ENCODE measurements at regions not wholly inside any gene's neighbourhood (a gene's known extent, or its start where the extent isn't known, plus 50 kb on each side); places are given as distances from the start of the nearest gene placed in this dataset.

GRCh38 chr18:24761765-24762164 lies 301.3 kb downstream of the HRH4 start:
- Mint-ChIP-seq H3K9me3 (peaks cover 31% of the 10 kb centered on the region), H3K27me3 (ENCODE audit: insufficient read depth) (peaks cover under 1% of the 10 kb centered on the region; the same call in 1 of the 2 replicates), H3K4me1 (ENCODE audit: low read depth) (no peaks in the 10 kb centered on the region), H3K4me3 (no peak overlapping the region), H3K36me3 (ENCODE audit: low read depth) (no peaks in the 10 kb centered on the region), H3K27ac (no peak overlapping the region)
- no peak for TF ChIP-seq CTCF (IDR thresholded peaks at IDR 0.05)
- no peak for DNase-seq

- Mint-ChIP-seq H3K36me3 (ENCODE audit: low read depth) (no peaks in the 10 kb centered on the region), H3K27ac (no peak overlapping the region), H3K4me3 (no peak overlapping the region), H3K27me3 (ENCODE audit: insufficient read depth) (peaks cover 3% of the 10 kb centered on the region; the same call in 1 of the 2 replicates), H3K4me1 (ENCODE audit: low read depth) (no peaks in the 10 kb centered on the region), H3K9me3 (peaks cover 38% of the 10 kb centered on the region)
- DNase-seq = no peak
- TF ChIP-seq CTCF (IDR thresholded peaks at IDR 0.05) = no peak
These were observed 302.1 kb downstream of the HRH4 start for GRCh38 chr18:24762511-24762910.

GRCh38 chr18:24763765-24764513 lies 303.5 kb downstream of the HRH4 start:
- Mint-ChIP-seq H3K27me3 (ENCODE audit: insufficient read depth) (peaks cover 3% of the 10 kb centered on the region; the same call in 1 of the 2 replicates), H3K4me1 (ENCODE audit: low read depth) (no peaks in the 10 kb centered on the region), H3K9me3 (peaks cover 39% of the 10 kb centered on the region), H3K27ac (no peak overlapping the region), H3K4me3 (no peak overlapping the region), H3K36me3 (ENCODE audit: low read depth) (no peaks in the 10 kb centered on the region)
- DNase-seq = no peak
- TF ChIP-seq CTCF (IDR thresholded peaks at IDR 0.05) = no peak

GRCh38 chr18:24764766-24765165 lies 304.3 kb downstream of the HRH4 start:
- H3K4me1 Mint-ChIP-seq (ENCODE audit: low read depth) = no peaks in the 10 kb centered on the region
- no peak overlapping the region for H3K27ac Mint-ChIP-seq
- H3K9me3 Mint-ChIP-seq = peaks cover 41% of the 10 kb centered on the region
- no peak overlapping the region for H3K4me3 Mint-ChIP-seq
- no peaks in the 10 kb centered on the region for H3K36me3 Mint-ChIP-seq (ENCODE audit: low read depth)
- no peak for DNase-seq
- TF ChIP-seq CTCF (IDR thresholded peaks at IDR 0.05) = no peak
- H3K27me3 Mint-ChIP-seq (ENCODE audit: insufficient read depth) = peaks cover 3% of the 10 kb centered on the region; the same call in 1 of the 2 replicates

GRCh38 chr18:24766376-24766775 lies 305.9 kb downstream of the HRH4 start:
- Mint-ChIP-seq H3K27me3 (ENCODE audit: insufficient read depth) (peaks cover 3% of the 10 kb centered on the region; the same call in 1 of the 2 replicates), H3K4me1 (ENCODE audit: low read depth) (no peaks in the 10 kb centered on the region), H3K36me3 (ENCODE audit: low read depth) (peaks cover 7% of the 10 kb centered on the region; the same call in 1 of the 2 replicates), H3K9me3 (peaks cover 45% of the 10 kb centered on the region), H3K27ac (no peak overlapping the region), H3K4me3 (no peak overlapping the region)
- no peak for TF ChIP-seq CTCF (IDR thresholded peaks at IDR 0.05)
- peak; percentile 10 for DNase-seq

Measured in HFFc6 (cell line).